ENCODE measurements at regions not wholly inside any gene's neighbourhood (a gene's known extent, or its start where the extent isn't known, plus 50 kb on each side); places are given as distances from the start of the nearest gene placed in this dataset.

- H3K4me3 Mint-ChIP-seq (ENCODE audit: unreplicated experiment): no peak overlapping the region
- no peaks in the 10 kb centered on the region for H3K36me3 Mint-ChIP-seq (ENCODE audit: unreplicated experiment)
- DNase-seq (ENCODE audit: extremely low spot score, unreplicated experiment): no peak
- peaks cover 24% of the 10 kb centered on the region for H3K4me1 Mint-ChIP-seq (ENCODE audit: unreplicated experiment)
- H3K9me3 Mint-ChIP-seq (ENCODE audit: unreplicated experiment): peaks cover 4% of the 10 kb centered on the region
- no peak overlapping the region for H3K27ac Mint-ChIP-seq (ENCODE audit: unreplicated experiment)
- no peaks in the 10 kb centered on the region for H3K27me3 Mint-ChIP-seq (ENCODE audit: unreplicated experiment)
- TF ChIP-seq, protein P1, sequence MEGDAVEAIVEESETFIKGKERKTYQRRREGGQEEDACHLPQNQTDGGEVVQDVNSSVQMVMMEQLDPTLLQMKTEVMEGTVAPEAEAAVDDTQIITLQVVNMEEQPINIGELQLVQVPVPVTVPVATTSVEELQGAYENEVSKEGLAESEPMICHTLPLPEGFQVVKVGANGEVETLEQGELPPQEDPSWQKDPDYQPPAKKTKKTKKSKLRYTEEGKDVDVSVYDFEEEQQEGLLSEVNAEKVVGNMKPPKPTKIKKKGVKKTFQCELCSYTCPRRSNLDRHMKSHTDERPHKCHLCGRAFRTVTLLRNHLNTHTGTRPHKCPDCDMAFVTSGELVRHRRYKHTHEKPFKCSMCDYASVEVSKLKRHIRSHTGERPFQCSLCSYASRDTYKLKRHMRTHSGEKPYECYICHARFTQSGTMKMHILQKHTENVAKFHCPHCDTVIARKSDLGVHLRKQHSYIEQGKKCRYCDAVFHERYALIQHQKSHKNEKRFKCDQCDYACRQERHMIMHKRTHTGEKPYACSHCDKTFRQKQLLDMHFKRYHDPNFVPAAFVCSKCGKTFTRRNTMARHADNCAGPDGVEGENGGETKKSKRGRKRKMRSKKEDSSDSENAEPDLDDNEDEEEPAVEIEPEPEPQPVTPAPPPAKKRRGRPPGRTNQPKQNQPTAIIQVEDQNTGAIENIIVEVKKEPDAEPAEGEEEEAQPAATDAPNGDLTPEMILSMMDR (IDR thresholded peaks at IDR 0.05): no peak
These were observed 231.8 kb upstream of the PITRM1 start for GRCh38 chr10:3404381-3404780.

- TF ChIP-seq, protein P1 (IDR thresholded peaks at IDR 0.05): no peak
- peaks cover 4% of the 10 kb centered on the region for H3K9me3 Mint-ChIP-seq (ENCODE audit: unreplicated experiment)
- no peak overlapping the region for H3K4me3 Mint-ChIP-seq (ENCODE audit: unreplicated experiment)
- DNase-seq (ENCODE audit: extremely low spot score, unreplicated experiment): no peak
- H3K27ac Mint-ChIP-seq (ENCODE audit: unreplicated experiment): no peak overlapping the region
- H3K36me3 Mint-ChIP-seq (ENCODE audit: unreplicated experiment): no peaks in the 10 kb centered on the region
- H3K4me1 Mint-ChIP-seq (ENCODE audit: unreplicated experiment): peaks cover 30% of the 10 kb centered on the region
- peaks cover 2% of the 10 kb centered on the region for H3K27me3 Mint-ChIP-seq (ENCODE audit: unreplicated experiment)
These were observed 229.7 kb upstream of the PITRM1 start for GRCh38 chr10:3402187-3402751.

GRCh38 chr10:3401491-3401938 lies 228.9 kb upstream of the PITRM1 start:
- Mint-ChIP-seq H3K27ac (ENCODE audit: unreplicated experiment) (peak overlapping the region; percentile 55), H3K4me3 (ENCODE audit: unreplicated experiment) (no peak overlapping the region), H3K9me3 (ENCODE audit: unreplicated experiment) (peaks cover 4% of the 10 kb centered on the region), H3K4me1 (ENCODE audit: unreplicated experiment) (peaks cover 30% of the 10 kb centered on the region), H3K27me3 (ENCODE audit: unreplicated experiment) (peaks cover 4% of the 10 kb centered on the region), H3K36me3 (ENCODE audit: unreplicated experiment) (no peaks in the 10 kb centered on the region)
- no peak for DNase-seq (ENCODE audit: extremely low spot score, unreplicated experiment)
- TF ChIP-seq, protein P1 (IDR thresholded peaks at IDR 0.05): no peak

GRCh38 chr10:3400348-3400747 lies 227.8 kb upstream of the PITRM1 start:
- H3K27me3 Mint-ChIP-seq (ENCODE audit: unreplicated experiment): peaks cover 4% of the 10 kb centered on the region
- no peaks in the 10 kb centered on the region for H3K36me3 Mint-ChIP-seq (ENCODE audit: unreplicated experiment)
- no peak for DNase-seq (ENCODE audit: extremely low spot score, unreplicated experiment)
- H3K4me3 Mint-ChIP-seq (ENCODE audit: unreplicated experiment): no peak overlapping the region
- peaks cover 4% of the 10 kb centered on the region for H3K9me3 Mint-ChIP-seq (ENCODE audit: unreplicated experiment)
- H3K4me1 Mint-ChIP-seq (ENCODE audit: unreplicated experiment): peaks cover 30% of the 10 kb centered on the region
- TF ChIP-seq, protein P1 (IDR thresholded peaks at IDR 0.05): no peak
- peak overlapping the region; percentile 68 for H3K27ac Mint-ChIP-seq (ENCODE audit: unreplicated experiment)

- Mint-ChIP-seq H3K9me3 (ENCODE audit: unreplicated experiment) (peaks cover 5% of the 10 kb centered on the region), H3K27me3 (ENCODE audit: unreplicated experiment) (peaks cover 4% of the 10 kb centered on the region), H3K27ac (ENCODE audit: unreplicated experiment) (peak overlapping the region; percentile 68), H3K4me1 (ENCODE audit: unreplicated experiment) (peaks cover 30% of the 10 kb centered on the region), H3K4me3 (ENCODE audit: unreplicated experiment) (no peak overlapping the region), H3K36me3 (ENCODE audit: unreplicated experiment) (no peaks in the 10 kb centered on the region)
- TF ChIP-seq, protein P1 (IDR thresholded peaks at IDR 0.05): no peak
- DNase-seq (ENCODE audit: extremely low spot score, unreplicated experiment): no peak
These were observed 227.2 kb upstream of the PITRM1 start for GRCh38 chr10:3399756-3400155.

Measured in osteocyte (in vitro differentiated cells).